LNCaP clone FGC (cell line): ENCODE measurements at regions not wholly inside any gene's neighbourhood (a gene's known extent, or its start where the extent isn't known, plus 50 kb on each side); places are given as distances from the start of the nearest gene placed in this dataset.

Experiments
- DNase-seq: peaks from one replicate; pipeline ENCODE4 v3.0.0-alpha.2; 2011; ENCODE audit warnings: low read depth
- H3K4me3 ChIP-seq: 2 replicates; pipeline ENCODE4 v1.5.1; 2011; ENCODE audit warnings: mild to moderate bottlenecking, low read depth, low read length, control low read depth
- TF ChIP-seq, protein P1 (sequence below): IDR thresholded peaks from 2 replicates; pipeline ENCODE4 v1.5.1; 2012; ENCODE audit warnings: mild to moderate bottlenecking; ENCODE audit not compliant: control insufficient read depth, insufficient read depth; ENCODE audit errors: extremely low read depth

DNA sequence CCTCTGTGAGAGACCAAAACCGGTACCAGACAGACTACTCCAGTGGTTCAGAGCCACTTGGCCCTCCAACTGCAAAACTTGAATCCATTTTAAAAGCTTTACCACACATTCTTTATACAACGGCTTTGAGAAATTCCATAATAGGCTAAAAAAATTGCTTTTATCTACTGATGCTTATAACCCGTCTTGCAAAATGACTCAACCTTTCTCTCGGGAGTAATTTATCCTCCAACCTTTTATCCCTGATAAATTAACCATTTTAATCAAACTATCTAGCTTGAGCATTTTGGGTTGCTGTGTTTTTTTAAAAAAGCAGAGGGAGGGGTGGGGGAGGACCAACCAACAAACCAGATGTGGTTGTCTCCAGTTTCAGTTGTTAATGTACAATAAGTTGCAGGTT lies 275.7 kb upstream of the LRTM1 start:
- no peak overlapping the region for H3K4me3 ChIP-seq
- no peak for DNase-seq
- TF ChIP-seq, protein P1, sequence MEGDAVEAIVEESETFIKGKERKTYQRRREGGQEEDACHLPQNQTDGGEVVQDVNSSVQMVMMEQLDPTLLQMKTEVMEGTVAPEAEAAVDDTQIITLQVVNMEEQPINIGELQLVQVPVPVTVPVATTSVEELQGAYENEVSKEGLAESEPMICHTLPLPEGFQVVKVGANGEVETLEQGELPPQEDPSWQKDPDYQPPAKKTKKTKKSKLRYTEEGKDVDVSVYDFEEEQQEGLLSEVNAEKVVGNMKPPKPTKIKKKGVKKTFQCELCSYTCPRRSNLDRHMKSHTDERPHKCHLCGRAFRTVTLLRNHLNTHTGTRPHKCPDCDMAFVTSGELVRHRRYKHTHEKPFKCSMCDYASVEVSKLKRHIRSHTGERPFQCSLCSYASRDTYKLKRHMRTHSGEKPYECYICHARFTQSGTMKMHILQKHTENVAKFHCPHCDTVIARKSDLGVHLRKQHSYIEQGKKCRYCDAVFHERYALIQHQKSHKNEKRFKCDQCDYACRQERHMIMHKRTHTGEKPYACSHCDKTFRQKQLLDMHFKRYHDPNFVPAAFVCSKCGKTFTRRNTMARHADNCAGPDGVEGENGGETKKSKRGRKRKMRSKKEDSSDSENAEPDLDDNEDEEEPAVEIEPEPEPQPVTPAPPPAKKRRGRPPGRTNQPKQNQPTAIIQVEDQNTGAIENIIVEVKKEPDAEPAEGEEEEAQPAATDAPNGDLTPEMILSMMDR, result no peak

DNA sequence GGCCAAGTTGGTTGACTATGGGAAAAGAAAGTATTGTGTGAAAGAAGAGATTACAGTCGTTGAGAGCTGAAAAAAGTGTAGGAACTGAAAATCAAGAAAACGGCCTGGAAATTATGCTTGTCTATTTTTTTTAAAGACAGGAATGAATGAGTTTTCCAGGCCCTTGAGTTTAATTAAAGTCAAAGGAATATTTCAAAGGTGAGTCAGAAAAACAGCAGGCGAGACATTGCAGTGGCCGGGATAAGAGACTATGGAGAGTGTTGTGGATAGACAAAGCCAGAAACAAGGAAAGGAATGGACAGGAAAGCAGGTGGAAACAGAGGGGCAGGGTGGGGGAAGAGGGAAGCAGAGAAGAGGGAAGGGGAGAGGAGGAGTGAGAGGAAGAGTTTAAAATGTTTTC lies 275.1 kb upstream of the LRTM1 start:
- DNase-seq, result no peak
- TF ChIP-seq, protein P1, result no peak
- H3K4me3 ChIP-seq, result no peak overlapping the region

DNA sequence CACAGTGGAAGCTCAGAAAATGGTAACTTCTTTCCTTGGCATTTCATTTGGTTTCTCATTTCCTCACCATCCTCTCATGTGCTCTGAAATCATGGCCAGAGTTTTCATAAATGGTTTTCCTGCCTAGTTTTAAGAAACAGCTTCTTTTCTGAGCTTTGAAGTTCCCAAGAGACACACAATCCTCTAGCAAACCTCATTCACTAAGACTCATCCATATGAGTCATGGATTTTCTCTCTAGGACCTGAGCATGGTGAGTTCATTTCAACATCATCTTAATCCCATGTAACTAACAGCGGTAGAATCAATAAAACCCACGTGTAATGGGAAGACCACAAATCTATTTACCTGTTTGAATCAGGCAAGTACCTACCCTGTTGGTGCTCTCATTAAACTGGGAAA lies 274.5 kb upstream of the LRTM1 start:
- no peak overlapping the region for H3K4me3 ChIP-seq
- TF ChIP-seq, protein P1, result no peak
- DNase-seq, result no peak

DNA sequence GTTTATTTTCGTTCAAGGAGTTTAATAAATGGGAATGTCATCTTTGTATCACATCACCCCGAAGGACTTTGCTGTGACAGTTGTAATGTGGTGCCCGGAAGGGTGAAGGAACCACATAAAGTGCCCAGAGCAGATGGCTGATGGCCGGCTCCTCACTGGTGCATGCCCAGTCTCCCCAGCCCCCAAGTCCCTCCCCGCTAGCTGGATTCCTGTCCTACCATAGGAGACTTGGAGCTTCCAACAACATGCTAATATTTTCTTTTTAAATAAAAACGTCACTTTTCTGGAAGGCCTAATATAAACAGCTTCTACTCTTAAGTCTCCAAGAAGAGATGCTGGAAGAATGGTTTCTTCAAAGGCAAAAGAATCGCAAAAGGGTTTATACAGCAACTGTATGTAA lies 273.9 kb upstream of the LRTM1 start:
- TF ChIP-seq, protein P1, result no peak
- DNase-seq, result no peak

DNA sequence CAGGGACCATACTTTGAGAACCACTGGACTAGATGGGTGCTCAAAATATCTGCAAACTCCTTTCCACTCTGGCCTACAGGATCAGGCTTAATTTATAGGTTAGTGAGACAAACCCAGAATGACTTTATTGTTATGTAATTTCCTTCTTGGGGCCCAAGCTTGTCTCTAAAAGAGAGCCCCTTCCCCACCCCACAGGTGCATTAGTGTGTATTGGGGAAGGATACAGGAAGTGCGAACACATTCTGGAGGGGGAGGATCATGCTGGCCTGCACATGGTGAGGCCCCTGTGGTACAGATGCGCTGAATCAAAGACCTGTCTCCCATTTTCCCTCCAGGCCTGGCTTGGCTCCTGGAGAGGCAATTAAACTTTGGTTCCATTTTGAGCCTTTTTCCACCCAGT lies 273.0 kb upstream of the LRTM1 start:
- H3K4me3 ChIP-seq, result no peak overlapping the region
- TF ChIP-seq, protein P1, result no peak
- no peak for DNase-seq

More for the DNA sequence above, 273.9 kb upstream of the LRTM1 start:
- no peak overlapping the region for H3K4me3 ChIP-seq

DNA sequence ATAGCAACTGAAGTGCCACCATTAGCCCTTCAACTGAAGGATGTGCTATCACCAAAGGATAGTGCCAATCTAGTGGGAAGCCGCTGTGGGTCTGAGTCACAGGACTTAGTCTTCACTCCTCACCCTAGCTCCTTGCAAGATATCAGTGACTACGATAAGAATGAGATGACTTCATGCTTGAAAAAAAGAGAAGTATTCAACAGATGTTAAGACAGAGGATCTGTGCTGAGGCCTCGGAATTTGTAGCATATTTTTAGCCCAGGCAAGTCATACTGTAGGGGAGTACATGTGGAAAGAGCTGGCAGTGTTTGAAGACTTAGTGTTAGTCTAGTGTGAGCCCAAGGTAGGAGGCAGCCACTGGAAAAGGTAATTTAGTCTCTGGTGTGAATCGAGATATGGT lies 270.7 kb upstream of the LRTM1 start:
- DNase-seq, result no peak
- TF ChIP-seq, protein P1, result no peak
- no peak overlapping the region for H3K4me3 ChIP-seq

DNA sequence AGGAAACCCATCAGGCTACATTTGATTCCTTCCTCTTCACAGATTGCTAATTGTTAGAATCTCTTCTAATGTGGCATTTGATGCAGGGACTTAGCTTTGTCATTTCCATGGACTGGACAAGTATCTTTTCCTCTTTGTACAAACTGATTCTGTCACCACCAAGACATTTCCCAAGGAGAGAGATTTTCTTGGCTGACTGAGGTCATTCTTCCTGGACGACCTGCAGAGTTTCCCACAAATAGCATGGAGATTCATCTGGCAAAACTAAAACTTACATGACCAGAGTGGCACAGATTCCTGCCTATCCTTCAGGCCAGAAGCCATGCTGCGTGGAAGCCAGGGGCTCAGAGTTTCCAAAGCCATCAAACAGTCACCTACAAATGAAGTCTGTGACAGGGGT lies 269.2 kb upstream of the LRTM1 start:
- no peak for DNase-seq
- no peak overlapping the region for H3K4me3 ChIP-seq
- TF ChIP-seq, protein P1, result no peak
